ENCODE measurements at regions not wholly inside any gene's neighbourhood (a gene's known extent, or its start where the extent isn't known, plus 50 kb on each side); places are given as distances from the start of the nearest gene placed in this dataset.

- no peak for DNase-seq (ENCODE audit: low read depth in 2 of 2)
- no peak overlapping the region for H3K9ac ChIP-seq (ENCODE audit: insufficient read depth, low read length)
- no peak overlapping the region for H3K27ac ChIP-seq (ENCODE audit: insufficient read depth, low read length)
- no peaks in the 10 kb centered on the region for H4K20me1 ChIP-seq (ENCODE audit: control insufficient read depth, extremely low read depth, insufficient read depth, low read length)
- no peaks in the 10 kb centered on the region for H3K79me2 ChIP-seq (ENCODE audit: control insufficient read depth, insufficient read depth, low read length)
- TF ChIP-seq EZH2 (IDR thresholded peaks at IDR 0.05; ENCODE audit: low read length, missing control alignments) (no peak), CTCF (conservative IDR thresholded peaks at IDR 0.05 in 1 of 2, IDR thresholded peaks at IDR 0.05 in 1 of 2; ENCODE audit: low read depth in 1 of 2, low read length in 2 of 2) (no peak)
- H3K4me2 ChIP-seq (ENCODE audit: extremely low read depth, insufficient read depth, low read length): no peak overlapping the region
- H2AFZ ChIP-seq (ENCODE audit: low read length): no peak overlapping the region
- no peak overlapping the region for H3K4me3 ChIP-seq (replicated peaks in 1 of 4; ENCODE audit: control extremely low read depth in 1 of 4, insufficient read depth in 1 of 4, low read depth in 3 of 4, low read length in 4 of 4)
- H3K9me3 ChIP-seq (ENCODE audit: control insufficient read depth, insufficient read depth, low read depth, low read length): no peaks in the 10 kb centered on the region
- peaks cover 2% of the 10 kb centered on the region for H3K27me3 ChIP-seq (ENCODE audit: control insufficient read depth, insufficient read depth, low read length)
- no peaks in the 10 kb centered on the region for H3K36me3 ChIP-seq (ENCODE audit: control insufficient read depth, insufficient read depth, low read length)
- no peaks in the 10 kb centered on the region for H3K4me1 ChIP-seq (ENCODE audit: control insufficient read depth, extremely low read depth, insufficient read depth, low read length)
Measured at GRCh38 chr5:141795421-141795820, 82.8 kb downstream of the PCDH1 start.

DNA sequence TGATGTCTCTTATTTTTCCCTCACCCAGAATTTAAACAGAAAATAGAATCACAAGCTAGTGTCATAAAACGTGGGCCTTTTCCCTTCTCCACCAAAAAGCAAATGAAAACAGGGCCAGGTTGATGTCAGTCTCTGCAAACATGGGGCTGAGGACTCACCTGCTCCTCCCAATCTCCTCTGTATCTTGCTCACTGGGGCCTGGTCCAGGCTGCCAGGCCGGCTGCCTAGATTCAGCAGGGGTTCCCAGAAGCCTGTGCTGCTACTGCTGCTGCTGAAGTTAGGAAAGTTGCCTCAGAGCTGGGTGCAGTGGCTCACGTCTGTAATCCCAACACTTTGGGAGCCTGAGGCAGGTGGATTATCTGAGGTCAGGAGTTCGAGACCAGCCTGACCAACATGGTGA, 84.3 kb downstream of the PCDH1 start:
- Histone ChIP-seq H3K4me2 (ENCODE audit: extremely low read depth, insufficient read depth, low read length) (no peak overlapping the region), H4K20me1 (ENCODE audit: control insufficient read depth, extremely low read depth, insufficient read depth, low read length) (no peaks in the 10 kb centered on the region), H2AFZ (ENCODE audit: low read length) (no peak overlapping the region), H3K27me3 (ENCODE audit: control insufficient read depth, insufficient read depth, low read length) (peaks cover 6% of the 10 kb centered on the region), H3K36me3 (ENCODE audit: control insufficient read depth, insufficient read depth, low read length) (no peaks in the 10 kb centered on the region), H3K4me1 (ENCODE audit: control insufficient read depth, extremely low read depth, insufficient read depth, low read length) (no peaks in the 10 kb centered on the region), H3K4me3 (replicated peaks in 1 of 4; ENCODE audit: control extremely low read depth in 1 of 4, insufficient read depth in 1 of 4, low read depth in 3 of 4, low read length in 4 of 4) (no peak overlapping the region), H3K9me3 (ENCODE audit: control insufficient read depth, insufficient read depth, low read depth, low read length) (no peaks in the 10 kb centered on the region), H3K27ac (ENCODE audit: insufficient read depth, low read length) (no peak overlapping the region), H3K9ac (ENCODE audit: insufficient read depth, low read length) (no peak overlapping the region), H3K79me2 (ENCODE audit: control insufficient read depth, insufficient read depth, low read length) (no peaks in the 10 kb centered on the region)
- DNase-seq (ENCODE audit: low read depth in 2 of 2): no peak
- TF ChIP-seq EZH2 (IDR thresholded peaks at IDR 0.05; ENCODE audit: low read length, missing control alignments): no peak
- TF ChIP-seq CTCF (conservative IDR thresholded peaks at IDR 0.05 in 1 of 2, IDR thresholded peaks at IDR 0.05 in 1 of 2; ENCODE audit: low read depth in 1 of 2, low read length in 2 of 2): no peak

- Histone ChIP-seq H2AFZ (ENCODE audit: low read length) (no peak overlapping the region), H3K9me3 (ENCODE audit: control insufficient read depth, insufficient read depth, low read depth, low read length) (no peaks in the 10 kb centered on the region), H3K36me3 (ENCODE audit: control insufficient read depth, insufficient read depth, low read length) (no peaks in the 10 kb centered on the region), H3K27ac (ENCODE audit: insufficient read depth, low read length) (no peak overlapping the region), H3K79me2 (ENCODE audit: control insufficient read depth, insufficient read depth, low read length) (no peaks in the 10 kb centered on the region), H4K20me1 (ENCODE audit: control insufficient read depth, extremely low read depth, insufficient read depth, low read length) (no peaks in the 10 kb centered on the region), H3K4me1 (ENCODE audit: control insufficient read depth, extremely low read depth, insufficient read depth, low read length) (no peaks in the 10 kb centered on the region), H3K4me3 (replicated peaks in 1 of 4; ENCODE audit: control extremely low read depth in 1 of 4, insufficient read depth in 1 of 4, low read depth in 3 of 4, low read length in 4 of 4) (no peak overlapping the region), H3K9ac (ENCODE audit: insufficient read depth, low read length) (no peak overlapping the region), H3K4me2 (ENCODE audit: extremely low read depth, insufficient read depth, low read length) (no peak overlapping the region), H3K27me3 (ENCODE audit: control insufficient read depth, insufficient read depth, low read length) (peaks cover 6% of the 10 kb centered on the region)
- DNase-seq (ENCODE audit: low read depth in 2 of 2): no peak
- no peak for TF ChIP-seq CTCF (conservative IDR thresholded peaks at IDR 0.05 in 1 of 2, IDR thresholded peaks at IDR 0.05 in 1 of 2; ENCODE audit: low read depth in 1 of 2, low read length in 2 of 2)
- TF ChIP-seq EZH2 (IDR thresholded peaks at IDR 0.05; ENCODE audit: low read length, missing control alignments): no peak
Measured at GRCh38 chr5:141793403-141793802, 84.8 kb downstream of the PCDH1 start.

All from fibroblast of lung (primary cell).